ENCODE measurements at regions not wholly inside any gene's neighbourhood (a gene's known extent, or its start where the extent isn't known, plus 50 kb on each side); places are given as distances from the start of the nearest gene placed in this dataset.

DNA sequence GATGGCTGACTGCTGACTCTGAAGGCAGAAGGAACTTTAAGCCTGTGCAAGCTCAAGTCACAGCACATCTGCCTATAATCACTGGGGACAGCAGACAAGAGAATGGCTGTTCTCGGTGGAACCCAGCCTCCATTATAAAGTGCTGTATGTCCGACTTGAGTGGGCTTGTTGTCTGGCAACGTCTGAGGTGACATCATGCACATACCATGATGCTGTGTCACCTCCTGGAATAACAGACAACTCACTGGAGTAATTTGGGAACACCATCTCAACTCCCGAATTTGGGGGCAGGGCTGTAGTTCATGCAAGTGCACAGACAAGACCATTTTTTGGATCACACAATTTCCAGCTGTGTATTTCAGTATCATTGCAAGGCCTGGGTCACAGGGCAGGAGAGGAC is 59.8 kb upstream of the GPM6B start:
- DNase-seq (ENCODE audit: low spot score) (no peak), FAIRE-seq (no peak), ATAC-seq (no peak)
- no peaks in the 10 kb centered on the region for H3K4me1 ChIP-seq (ENCODE audit: insufficient read depth, low read length)
- H3K9ac ChIP-seq (ENCODE audit: insufficient read depth, low read depth, low read length) = no peak overlapping the region
- in situ Hi-C loops (cut with HindIII; ENCODE audit: extremely low pct_ligation_motif_present, low pct_unique_long_range_greater_than_20kb) = no loop called here
- ChIA-PET POLR2A (no interaction called here), CTCF (ENCODE audit: low intra/inter-chr PET ratio, low total read pairs) (no interaction called here)
- no peaks in the 10 kb centered on the region for H3K79me2 ChIP-seq (ENCODE audit: insufficient read depth, low read length)
- H3K9me3 ChIP-seq (ENCODE audit: low read length) = no peaks in the 10 kb centered on the region
- no peak overlapping the region for H3K4me2 ChIP-seq (ENCODE audit: low read depth, low read length)
- no peak overlapping the region for H3K4me3 ChIP-seq (replicated peaks in 1 of 3; ENCODE audit: insufficient read depth in 1 of 3, low read depth in 2 of 3, low read length in 3 of 3)
- H2AFZ ChIP-seq (ENCODE audit: low read length) = no peak overlapping the region
- no peaks in the 10 kb centered on the region for H3K27me3 ChIP-seq (ENCODE audit: control insufficient read depth in 1 of 2, insufficient read depth in 2 of 2, low read length in 2 of 2)
- BruUV-seq (replicated peaks) = no TSS peak
- TF ChIP-seq ZNF468 (CRISPR knock-in tag; IDR thresholded peaks at IDR 0.05) (no peak), ZNF33A (CRISPR knock-in tag; IDR thresholded peaks at IDR 0.05; ENCODE audit: borderline replicate concordance) (no peak), KLF13 (CRISPR knock-in tag; IDR thresholded peaks at IDR 0.05) (no peak)
- TF ChIP-seq, protein P1, sequence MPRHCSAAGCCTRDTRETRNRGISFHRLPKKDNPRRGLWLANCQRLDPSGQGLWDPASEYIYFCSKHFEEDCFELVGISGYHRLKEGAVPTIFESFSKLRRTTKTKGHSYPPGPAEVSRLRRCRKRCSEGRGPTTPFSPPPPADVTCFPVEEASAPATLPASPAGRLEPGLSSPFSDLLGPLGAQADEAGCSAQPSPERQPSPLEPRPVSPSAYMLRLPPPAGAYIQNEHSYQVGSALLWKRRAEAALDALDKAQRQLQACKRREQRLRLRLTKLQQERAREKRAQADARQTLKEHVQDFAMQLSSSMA (CRISPR knock-in tag; IDR thresholded peaks at IDR 0.05) = no peak
- H3K27ac ChIP-seq (ENCODE audit: extremely low read length, insufficient read depth, low read length) = no peak overlapping the region
- no peaks in the 10 kb centered on the region for H4K20me1 ChIP-seq (ENCODE audit: insufficient read depth, low read length)
- no CpG with 5 or more reads among the region's 4 CpGs for WGBS (ENCODE audit: low lambda C conversion rate)
- intact Hi-C loops (cut with micrococcal nuclease; ENCODE audit: unreplicated experiment) = no loop called here
- no peaks in the 10 kb centered on the region for H3K36me3 ChIP-seq (replicated peaks in 1 of 2; ENCODE audit: control insufficient read depth in 1 of 2, insufficient read depth in 2 of 2, low read length in 2 of 2)

DNA sequence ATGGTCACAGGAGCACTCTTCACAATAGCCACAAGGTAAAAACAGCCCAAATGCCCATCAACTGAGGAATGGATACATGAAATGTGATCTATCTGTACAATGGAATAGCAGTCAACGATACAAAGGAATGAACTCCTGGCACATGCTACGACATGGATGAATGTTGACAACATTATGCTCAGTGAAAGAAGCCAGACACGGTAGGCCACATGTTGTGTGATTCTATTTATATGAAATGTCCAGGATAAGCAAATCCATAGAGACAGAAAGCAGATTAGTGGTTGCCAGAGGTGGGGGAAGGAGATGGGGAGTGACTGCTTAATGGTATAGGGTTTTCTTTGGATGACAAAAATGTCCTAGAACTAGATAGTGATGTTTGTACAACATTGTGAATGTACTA is 58.7 kb upstream of the GPM6B start:
- H3K4me1 ChIP-seq (ENCODE audit: insufficient read depth, low read length) = no peaks in the 10 kb centered on the region
- intact Hi-C loops (cut with micrococcal nuclease; ENCODE audit: unreplicated experiment) (no loop called here), in situ Hi-C loops (cut with HindIII; ENCODE audit: extremely low pct_ligation_motif_present, low pct_unique_long_range_greater_than_20kb) (no loop called here)
- no TSS peak for BruUV-seq (replicated peaks)
- DNase-seq (ENCODE audit: low spot score) (no peak), FAIRE-seq (no peak), ATAC-seq (no peak)
- H3K9ac ChIP-seq (ENCODE audit: insufficient read depth, low read depth, low read length) = no peak overlapping the region
- H2AFZ ChIP-seq (ENCODE audit: low read length) = no peak overlapping the region
- H3K36me3 ChIP-seq (replicated peaks in 1 of 2; ENCODE audit: control insufficient read depth in 1 of 2, insufficient read depth in 2 of 2, low read length in 2 of 2) = no peaks in the 10 kb centered on the region
- H3K27ac ChIP-seq (ENCODE audit: extremely low read length, insufficient read depth, low read length) = no peak overlapping the region
- H3K4me2 ChIP-seq (ENCODE audit: low read depth, low read length) = no peak overlapping the region
- POLR2A ChIA-PET = no interaction called here
- H3K27me3 ChIP-seq (ENCODE audit: control insufficient read depth in 1 of 2, insufficient read depth in 2 of 2, low read length in 2 of 2) = no peaks in the 10 kb centered on the region
- CTCF ChIA-PET (ENCODE audit: low intra/inter-chr PET ratio, low total read pairs) = no interaction called here
- no peaks in the 10 kb centered on the region for H4K20me1 ChIP-seq (ENCODE audit: insufficient read depth, low read length)
- 0% methylated on average over 3 of the region's 3 CpGs for WGBS (ENCODE audit: low lambda C conversion rate)
- H3K9me3 ChIP-seq (ENCODE audit: low read length) = no peaks in the 10 kb centered on the region
- H3K4me3 ChIP-seq (replicated peaks in 1 of 3; ENCODE audit: insufficient read depth in 1 of 3, low read depth in 2 of 3, low read length in 3 of 3) = no peak overlapping the region
- no peaks in the 10 kb centered on the region for H3K79me2 ChIP-seq (ENCODE audit: insufficient read depth, low read length)
- TF ChIP-seq, protein P2, sequence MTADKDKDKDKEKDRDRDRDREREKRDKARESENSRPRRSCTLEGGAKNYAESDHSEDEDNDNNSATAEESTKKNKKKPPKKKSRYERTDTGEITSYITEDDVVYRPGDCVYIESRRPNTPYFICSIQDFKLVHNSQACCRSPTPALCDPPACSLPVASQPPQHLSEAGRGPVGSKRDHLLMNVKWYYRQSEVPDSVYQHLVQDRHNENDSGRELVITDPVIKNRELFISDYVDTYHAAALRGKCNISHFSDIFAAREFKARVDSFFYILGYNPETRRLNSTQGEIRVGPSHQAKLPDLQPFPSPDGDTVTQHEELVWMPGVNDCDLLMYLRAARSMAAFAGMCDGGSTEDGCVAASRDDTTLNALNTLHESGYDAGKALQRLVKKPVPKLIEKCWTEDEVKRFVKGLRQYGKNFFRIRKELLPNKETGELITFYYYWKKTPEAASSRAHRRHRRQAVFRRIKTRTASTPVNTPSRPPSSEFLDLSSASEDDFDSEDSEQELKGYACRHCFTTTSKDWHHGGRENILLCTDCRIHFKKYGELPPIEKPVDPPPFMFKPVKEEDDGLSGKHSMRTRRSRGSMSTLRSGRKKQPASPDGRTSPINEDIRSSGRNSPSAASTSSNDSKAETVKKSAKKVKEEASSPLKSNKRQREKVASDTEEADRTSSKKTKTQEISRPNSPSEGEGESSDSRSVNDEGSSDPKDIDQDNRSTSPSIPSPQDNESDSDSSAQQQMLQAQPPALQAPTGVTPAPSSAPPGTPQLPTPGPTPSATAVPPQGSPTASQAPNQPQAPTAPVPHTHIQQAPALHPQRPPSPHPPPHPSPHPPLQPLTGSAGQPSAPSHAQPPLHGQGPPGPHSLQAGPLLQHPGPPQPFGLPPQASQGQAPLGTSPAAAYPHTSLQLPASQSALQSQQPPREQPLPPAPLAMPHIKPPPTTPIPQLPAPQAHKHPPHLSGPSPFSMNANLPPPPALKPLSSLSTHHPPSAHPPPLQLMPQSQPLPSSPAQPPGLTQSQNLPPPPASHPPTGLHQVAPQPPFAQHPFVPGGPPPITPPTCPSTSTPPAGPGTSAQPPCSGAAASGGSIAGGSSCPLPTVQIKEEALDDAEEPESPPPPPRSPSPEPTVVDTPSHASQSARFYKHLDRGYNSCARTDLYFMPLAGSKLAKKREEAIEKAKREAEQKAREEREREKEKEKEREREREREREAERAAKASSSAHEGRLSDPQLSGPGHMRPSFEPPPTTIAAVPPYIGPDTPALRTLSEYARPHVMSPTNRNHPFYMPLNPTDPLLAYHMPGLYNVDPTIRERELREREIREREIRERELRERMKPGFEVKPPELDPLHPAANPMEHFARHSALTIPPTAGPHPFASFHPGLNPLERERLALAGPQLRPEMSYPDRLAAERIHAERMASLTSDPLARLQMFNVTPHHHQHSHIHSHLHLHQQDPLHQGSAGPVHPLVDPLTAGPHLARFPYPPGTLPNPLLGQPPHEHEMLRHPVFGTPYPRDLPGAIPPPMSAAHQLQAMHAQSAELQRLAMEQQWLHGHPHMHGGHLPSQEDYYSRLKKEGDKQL (CRISPR knock-in tag; IDR thresholded peaks at IDR 0.05; ENCODE audit: low read depth) = no peak
- no peak for TF ChIP-seq ZNF746 (CRISPR knock-in tag; IDR thresholded peaks at IDR 0.05)
- TF ChIP-seq, protein P3, sequence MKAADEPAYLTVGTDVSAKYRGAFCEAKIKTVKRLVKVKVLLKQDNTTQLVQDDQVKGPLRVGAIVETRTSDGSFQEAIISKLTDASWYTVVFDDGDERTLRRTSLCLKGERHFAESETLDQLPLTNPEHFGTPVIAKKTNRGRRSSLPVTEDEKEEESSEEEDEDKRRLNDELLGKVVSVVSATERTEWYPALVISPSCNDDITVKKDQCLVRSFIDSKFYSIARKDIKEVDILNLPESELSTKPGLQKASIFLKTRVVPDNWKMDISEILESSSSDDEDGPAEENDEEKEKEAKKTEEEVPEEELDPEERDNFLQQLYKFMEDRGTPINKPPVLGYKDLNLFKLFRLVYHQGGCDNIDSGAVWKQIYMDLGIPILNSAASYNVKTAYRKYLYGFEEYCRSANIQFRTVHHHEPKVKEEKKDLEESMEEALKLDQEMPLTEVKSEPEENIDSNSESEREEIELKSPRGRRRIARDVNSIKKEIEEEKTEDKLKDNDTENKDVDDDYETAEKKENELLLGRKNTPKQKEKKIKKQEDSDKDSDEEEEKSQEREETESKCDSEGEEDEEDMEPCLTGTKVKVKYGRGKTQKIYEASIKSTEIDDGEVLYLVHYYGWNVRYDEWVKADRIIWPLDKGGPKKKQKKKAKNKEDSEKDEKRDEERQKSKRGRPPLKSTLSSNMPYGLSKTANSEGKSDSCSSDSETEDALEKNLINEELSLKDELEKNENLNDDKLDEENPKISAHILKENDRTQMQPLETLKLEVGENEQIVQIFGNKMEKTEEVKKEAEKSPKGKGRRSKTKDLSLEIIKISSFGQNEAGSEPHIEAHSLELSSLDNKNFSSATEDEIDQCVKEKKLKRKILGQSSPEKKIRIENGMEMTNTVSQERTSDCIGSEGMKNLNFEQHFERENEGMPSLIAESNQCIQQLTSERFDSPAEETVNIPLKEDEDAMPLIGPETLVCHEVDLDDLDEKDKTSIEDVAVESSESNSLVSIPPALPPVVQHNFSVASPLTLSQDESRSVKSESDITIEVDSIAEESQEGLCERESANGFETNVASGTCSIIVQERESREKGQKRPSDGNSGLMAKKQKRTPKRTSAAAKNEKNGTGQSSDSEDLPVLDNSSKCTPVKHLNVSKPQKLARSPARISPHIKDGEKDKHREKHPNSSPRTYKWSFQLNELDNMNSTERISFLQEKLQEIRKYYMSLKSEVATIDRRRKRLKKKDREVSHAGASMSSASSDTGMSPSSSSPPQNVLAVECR (CRISPR knock-in tag; IDR thresholded peaks at IDR 0.05; ENCODE audit: borderline replicate concordance) = no peak

Data from HepG2 (cell line).